Activated CD4-positive, CD25-positive, alpha-beta regulatory T cell treated with anti-CD3 and anti-CD28 coated beads, Interleukin-2, amount 50 U/mL, for 16 hours (primary cell): ENCODE measurements at regions not wholly inside any gene's neighbourhood (a gene's known extent, or its start where the extent isn't known, plus 50 kb on each side); places are given as distances from the start of the nearest gene placed in this dataset.

Experiments
- DNase-seq: peaks from one replicate; pipeline ENCODE4 v3.0.0-alpha.2; 2020; ENCODE audit warnings: low read depth, low spot score

DNA sequence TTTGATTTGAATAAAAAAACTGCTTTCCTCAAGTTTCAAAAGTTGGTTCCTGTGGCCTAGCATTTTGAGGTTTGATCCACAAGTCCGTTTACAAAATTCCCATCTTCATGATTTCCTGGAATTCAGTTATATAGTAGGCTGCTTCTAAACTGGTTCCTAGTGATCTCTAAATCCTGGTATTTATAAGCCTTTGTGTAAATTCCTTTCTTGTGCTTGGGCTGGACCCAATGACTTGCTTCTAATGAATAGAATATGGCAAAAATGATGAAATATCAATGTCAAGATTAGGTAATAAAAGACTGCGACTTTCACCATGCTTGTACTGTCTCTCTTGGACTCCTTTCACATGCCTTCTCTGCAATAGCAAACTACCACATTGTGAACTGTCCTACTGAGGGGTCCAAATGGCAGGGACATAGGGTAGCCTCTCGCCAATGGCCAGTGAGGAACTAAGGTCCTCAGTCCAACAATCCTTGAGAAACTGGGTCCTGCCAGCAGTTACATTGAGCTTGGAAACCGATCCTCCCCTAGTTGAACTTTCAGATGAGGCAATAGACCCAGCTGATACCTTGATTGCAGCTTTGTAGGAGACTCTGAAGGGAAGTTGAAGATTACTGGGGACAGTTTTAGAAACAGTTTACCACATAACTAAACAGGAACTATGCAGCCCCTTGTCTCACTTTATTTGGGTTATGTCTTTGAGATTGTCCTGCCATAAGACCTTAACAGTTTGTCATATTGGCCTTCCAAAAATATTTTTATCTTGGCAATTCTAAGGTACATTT lies 303.9 kb upstream of the TBC1D5 start:
- DNase-seq = no peak

- no peak for DNase-seq
Observed at GRCh38 chr3:18044971-18045880, 302.8 kb upstream of the TBC1D5 start.

- no peak for DNase-seq
Observed at GRCh38 chr3:18044191-18044590, 301.8 kb upstream of the TBC1D5 start.

DNA sequence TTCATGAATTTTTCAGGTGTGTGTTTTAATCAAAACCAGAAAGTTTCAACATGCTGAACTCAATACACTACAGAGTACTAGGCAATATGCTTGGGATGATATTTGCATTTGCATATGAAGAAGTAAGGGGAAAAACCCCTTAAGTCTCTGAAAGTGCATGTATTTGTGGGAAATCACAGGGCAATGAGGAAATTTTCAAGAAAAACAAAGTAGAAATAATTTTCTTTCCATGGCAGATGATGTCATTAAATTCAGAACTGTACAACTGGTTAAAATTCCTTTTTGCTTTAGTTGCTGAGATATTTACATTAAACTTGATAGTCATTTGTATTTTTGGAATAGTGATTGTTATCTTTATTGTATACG lies 294.0 kb upstream of the TBC1D5 start:
- no peak for DNase-seq

DNA sequence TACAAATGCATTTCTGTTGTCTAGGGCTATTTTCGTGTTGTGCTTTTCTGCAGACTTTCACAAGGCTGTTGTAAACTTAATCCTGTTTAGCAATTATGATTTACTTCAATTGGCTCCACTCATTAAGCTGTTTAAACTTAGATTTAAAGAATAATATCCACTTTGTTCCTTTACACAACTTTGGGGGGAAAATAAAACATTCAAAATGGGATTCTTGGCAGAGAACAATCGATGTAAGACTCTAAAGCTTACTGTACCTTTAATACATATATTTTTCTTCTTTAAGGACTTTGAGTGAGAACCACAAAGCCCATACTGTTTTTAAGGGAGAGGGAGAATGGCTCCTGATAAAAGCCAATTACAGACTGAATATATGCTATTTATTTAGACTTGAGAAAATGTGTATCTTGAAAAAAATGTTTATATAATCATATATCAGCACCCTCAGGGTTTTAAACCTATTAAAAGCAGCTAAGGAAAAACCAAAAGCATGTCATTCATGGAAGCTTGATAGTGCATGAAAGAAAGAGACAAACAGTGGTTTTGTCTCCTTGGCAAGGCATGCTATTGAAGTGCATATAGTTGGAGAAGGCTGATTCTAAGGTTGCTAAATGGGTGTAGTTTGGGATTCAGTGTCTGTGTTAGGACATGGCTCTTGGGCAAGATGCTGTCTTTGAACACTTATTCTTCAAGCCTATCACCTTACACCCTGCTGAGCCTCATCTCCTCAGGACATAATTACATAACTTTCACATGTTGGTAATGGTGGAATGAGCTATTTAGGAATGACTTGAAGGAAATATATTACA lies 293.4 kb upstream of the TBC1D5 start:
- no peak for DNase-seq

DNA sequence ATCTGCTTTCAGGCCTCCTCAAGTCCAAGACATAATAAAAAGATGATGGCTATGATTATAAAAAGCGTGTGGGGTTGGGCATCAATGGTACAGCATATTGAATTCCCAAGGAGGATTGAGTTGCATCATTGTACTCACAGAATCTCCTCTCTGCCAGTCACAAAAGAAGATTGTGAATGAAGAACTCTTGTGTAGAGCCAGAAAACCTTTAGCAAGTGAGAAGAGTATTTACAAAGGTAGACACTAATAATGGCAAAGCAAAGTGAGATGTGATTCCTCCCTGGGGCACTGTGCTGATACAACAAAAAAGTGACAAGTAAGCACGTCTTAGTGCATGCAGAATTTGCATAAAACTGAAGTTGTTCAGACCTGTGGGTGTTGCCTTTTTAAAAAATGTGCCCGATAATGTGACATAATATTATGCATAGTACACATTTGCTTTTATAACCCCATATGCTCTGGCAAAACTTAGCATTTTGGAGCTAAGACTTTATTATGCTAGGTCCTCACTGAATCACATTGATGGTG lies 291.2 kb upstream of the TBC1D5 start:
- DNase-seq = no peak

DNA sequence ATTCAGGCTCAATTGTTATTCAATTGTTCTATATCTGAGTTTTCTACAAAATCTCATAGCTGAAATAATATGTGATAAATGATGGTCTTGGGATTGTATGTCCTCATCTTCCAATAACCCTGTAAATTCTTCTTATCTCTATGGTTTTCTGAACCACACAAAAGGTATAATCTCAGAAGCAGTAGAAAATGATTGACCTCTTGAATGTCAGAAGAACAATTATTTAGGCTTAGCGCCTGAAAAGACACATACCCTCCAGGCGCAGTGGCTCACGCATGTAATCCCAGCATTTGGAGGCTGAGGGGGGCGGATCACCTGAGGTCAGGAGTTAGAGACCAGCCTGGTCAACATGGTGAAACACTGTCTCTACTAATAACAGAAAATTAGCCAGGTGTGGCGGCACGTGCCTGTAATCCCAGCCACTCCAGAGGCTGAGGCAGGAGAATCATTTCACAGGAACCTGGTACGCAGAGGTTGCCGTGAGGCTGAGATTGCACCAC lies 288.0 kb upstream of the TBC1D5 start:
- DNase-seq = no peak

- DNase-seq = no peak
Observed at GRCh38 chr3:18027161-18027939, 284.9 kb upstream of the TBC1D5 start.

GRCh38 chr3:18024715-18025114 lies 282.3 kb upstream of the TBC1D5 start:
- DNase-seq = no peak

DNA sequence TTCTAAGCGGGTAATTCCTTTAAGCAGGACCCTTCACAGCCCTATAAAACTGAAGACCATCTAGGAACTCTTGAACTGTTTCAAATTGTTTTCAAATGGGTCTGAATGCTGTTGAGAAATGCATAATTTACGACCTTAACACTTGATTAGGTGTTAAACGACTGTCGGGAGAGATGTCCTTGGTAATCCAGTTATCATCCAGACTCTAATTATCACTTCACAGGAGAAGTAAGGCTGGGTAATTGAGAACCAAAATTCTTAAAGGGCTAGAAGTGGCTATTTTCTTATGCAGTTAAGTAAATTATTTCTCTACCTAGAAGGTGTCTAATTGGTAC lies 276.7 kb upstream of the TBC1D5 start:
- no peak for DNase-seq

DNA sequence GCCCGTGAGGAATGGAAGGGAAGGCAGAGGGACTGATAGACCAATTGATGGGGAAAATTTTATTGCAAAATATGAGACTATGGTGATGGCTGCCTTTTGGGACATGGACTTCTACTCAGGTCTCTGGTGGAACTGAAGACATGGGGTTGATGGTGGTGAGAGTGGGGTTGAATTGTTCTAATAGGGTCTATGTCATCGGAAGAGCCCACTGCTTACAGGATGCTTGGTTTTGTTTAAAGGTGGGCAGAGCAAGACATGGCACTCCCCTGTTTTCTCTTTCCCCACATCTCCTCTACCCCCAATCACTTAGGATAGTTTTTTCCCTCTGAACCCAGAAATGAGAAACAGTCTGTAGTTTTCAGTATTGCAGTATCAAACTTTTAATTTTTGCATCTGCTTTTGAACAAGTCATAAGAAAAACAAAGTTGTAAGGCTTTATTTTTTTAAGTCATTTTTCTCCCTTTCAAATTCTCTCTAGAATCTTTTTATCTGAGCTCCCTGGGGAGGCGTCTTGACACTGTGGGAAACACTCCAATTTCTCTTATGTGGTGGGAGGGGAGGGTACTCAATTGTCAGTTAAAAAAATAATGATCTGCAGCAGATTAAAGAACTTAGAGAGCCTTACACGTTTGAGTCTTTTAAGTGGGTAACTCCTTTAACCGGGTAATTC lies 276.2 kb upstream of the TBC1D5 start:
- DNase-seq = no peak

DNA sequence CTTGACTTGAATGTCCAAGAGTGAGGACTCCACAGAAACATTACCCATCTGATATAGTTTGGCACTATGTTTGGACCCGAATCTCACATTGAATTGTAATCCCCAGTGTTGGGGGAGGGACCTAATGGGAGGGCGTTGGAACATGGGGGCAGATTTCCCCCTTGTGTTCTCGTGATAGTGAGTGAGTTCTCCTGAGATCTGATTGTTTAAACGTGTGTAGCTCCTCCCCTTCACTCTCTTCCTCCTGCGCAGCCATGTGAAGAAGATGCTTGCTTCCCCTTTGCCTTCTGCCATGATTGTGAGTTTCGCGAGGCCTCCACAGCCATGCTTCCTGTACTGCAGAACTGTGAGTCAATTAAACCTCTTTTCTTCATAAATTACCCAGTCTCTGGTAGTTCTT lies 273.9 kb upstream of the TBC1D5 start:
- DNase-seq = no peak

- no peak for DNase-seq
Observed at GRCh38 chr3:18012933-18013332, 270.5 kb upstream of the TBC1D5 start.

GRCh38 chr3:18012436-18012835 lies 270.0 kb upstream of the TBC1D5 start:
- no peak for DNase-seq

DNA sequence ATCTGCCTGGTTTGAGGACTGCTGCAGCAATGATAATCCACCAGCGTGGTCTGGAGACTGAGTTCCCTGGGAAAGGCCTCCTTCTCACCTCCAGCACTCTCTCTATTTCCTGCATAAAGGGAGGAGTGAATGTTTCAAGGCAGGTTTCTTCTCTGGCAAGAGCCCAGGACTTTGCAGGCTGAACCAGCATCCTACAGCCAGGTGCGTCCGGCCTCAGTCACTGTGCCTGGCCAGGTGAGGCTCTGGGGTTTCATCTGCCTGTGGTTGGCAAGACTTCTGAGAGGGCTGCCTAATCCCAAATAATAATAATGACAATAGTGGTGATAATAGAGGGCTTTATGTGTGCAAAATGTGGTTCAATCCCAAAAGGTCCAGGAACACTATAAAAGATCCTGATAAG lies 269.0 kb upstream of the TBC1D5 start:
- no peak for DNase-seq

DNA sequence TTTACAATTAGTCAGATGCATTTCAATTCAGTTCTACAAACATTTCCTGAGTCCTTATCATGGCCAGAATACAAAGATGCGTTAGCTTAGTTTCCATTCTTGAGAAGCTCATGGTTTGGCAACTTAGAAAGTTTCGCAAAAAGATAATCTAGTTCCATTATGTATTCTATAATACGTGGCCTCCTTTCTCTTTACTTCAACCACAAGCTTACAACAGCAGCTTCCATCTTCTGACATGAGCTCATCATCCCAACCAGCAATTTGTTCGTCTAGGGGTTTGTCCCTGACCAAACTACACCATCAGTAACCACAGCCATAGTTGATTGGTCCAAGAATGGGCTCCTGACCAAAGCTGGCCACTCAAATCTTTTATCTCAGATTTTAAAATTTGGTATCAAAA lies 267.6 kb upstream of the TBC1D5 start:
- no peak for DNase-seq

GRCh38 chr3:18008706-18009368 lies 266.4 kb upstream of the TBC1D5 start:
- DNase-seq = no peak

DNA sequence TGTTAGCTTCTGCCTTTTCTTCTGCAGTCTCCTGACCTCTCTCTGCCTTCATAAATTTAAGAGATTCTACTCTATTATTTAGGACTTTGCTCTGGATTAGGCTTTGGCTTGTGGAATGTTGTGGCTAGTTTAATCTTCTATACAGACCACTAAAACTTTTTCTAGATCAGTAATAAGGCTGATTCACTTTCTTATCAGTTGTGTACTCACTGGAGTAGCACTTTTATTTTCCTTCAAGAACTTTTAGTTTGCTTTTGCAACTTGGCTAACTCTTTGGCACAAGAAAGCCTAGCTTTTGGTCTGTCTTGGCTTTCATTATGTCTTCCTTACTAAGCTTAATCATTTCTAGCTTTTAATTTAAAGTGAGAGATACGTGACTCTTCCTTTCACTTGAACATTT lies 265.5 kb upstream of the TBC1D5 start:
- no peak for DNase-seq

- DNase-seq = no peak
Observed at GRCh38 chr3:17995769-17996168, 253.3 kb upstream of the TBC1D5 start.

DNA sequence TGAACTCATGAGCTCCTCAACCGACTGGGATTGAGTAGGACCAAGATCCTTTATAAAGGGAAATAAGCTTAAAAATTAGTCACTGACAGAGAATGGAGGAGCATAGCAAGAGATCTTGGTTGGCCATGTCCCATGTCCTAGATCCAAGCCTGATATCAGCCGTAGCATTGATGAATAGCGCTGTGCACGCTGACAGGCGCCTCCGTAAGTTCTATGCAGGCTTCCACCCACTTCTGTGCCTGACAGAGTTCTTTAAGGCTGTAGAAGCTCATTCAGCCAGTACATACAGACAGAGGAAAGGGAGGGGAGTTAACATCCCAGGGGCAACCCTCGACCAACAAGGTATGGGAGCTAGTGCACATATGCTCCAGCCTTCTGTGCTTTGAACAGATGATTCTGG lies 251.7 kb upstream of the TBC1D5 start:
- DNase-seq = no peak
